ENCODE measurements at regions not wholly inside any gene's neighbourhood (a gene's known extent, or its start where the extent isn't known, plus 50 kb on each side); places are given as distances from the start of the nearest gene placed in this dataset.

DNA sequence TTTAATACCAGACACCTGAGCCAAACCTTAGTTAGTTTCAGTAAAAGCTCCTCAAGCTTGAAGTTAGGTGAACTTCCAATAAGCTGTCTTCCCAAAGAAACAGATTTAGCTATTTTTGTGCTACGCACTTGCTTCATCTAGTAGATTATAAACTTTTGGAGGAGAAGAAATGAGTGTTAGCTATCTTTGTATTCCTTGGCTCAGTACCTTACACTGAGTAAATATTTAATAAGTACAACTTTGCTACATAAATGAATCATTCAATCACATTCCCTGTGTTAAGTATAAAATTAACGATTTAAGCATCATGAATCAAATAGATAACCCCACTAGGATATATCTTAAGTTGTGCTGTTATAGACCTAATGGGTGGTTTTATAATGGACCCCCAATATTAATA is 307.0 kb downstream of the PCNX1 start:
- H3K4me3 ChIP-seq (ENCODE audit: low read depth, low read length) = no peak overlapping the region
- H3K36me3 ChIP-seq (ENCODE audit: control insufficient read depth, insufficient read depth, low read length) = no peaks in the 10 kb centered on the region
- POLR2A ChIA-PET = no interaction called here
- H3K27me3 ChIP-seq (ENCODE audit: control insufficient read depth, insufficient read depth, low read length) = no peaks in the 10 kb centered on the region
- DNase-seq (ENCODE audit: low read depth) = no peak
- TF ChIP-seq CTCF (IDR thresholded peaks at IDR 0.05; ENCODE audit: insufficient read depth, low read depth, low read length) = no peak
- CTCF ChIA-PET = no interaction called here

DNA sequence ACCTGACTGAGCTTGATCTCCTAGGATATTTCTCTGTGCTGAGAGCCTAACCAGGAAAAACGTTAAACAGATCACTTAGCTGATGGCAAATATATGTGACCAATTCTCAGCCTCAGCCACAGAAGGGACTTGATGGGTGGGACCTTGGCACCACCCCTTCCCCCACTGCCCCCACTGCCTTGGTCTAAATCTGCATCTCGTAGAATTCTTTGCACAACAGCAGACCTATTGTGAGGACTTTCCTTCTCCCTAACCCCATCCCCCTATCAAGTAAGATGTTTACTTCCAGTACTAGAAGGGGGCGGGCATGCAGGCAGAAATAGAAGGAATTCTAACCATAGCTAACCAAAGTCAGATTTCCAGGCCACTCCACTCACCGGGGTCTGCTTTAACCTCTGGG is 313.2 kb downstream of the PCNX1 start:
- DNase-seq (ENCODE audit: low read depth) = no peak
- H3K36me3 ChIP-seq (ENCODE audit: control insufficient read depth, insufficient read depth, low read length) = no peaks in the 10 kb centered on the region
- H3K27me3 ChIP-seq (ENCODE audit: control insufficient read depth, insufficient read depth, low read length) = no peaks in the 10 kb centered on the region
- no peak overlapping the region for H3K4me3 ChIP-seq (ENCODE audit: low read depth, low read length)
- ChIA-PET POLR2A (no interaction called here), CTCF (interaction anchor here (0.6 to 1.0 kb wide), 3 partner anchors 9 to 14 kb away, joined by 3 read pairs; no protein-coding TSS in a partner anchor)
- TF ChIP-seq CTCF (IDR thresholded peaks at IDR 0.05; ENCODE audit: insufficient read depth, low read depth, low read length) = no peak

DNA sequence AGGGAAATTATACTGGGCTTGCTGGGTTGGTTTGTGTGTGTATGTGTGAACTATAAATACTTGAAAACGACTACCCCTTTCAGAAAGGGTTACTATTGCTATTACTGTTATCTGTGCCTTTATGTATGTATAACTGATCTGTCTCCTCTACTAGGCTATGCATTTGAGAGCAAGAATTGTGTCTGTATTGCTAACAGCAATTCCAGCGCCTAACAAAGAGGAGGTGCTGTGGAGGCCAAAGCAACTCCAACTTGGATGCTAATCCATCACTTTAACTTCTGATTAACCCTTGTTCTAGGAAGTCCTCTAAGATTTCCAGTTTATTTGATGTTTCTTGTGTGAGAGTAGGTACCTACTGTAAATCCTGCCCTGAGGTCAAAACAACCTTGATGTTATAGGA is 313.9 kb downstream of the PCNX1 start:
- no peak for TF ChIP-seq CTCF (IDR thresholded peaks at IDR 0.05; ENCODE audit: insufficient read depth, low read depth, low read length)
- no peaks in the 10 kb centered on the region for H3K36me3 ChIP-seq (ENCODE audit: control insufficient read depth, insufficient read depth, low read length)
- H3K4me3 ChIP-seq (ENCODE audit: low read depth, low read length) = no peak overlapping the region
- no peak for DNase-seq (ENCODE audit: low read depth)
- ChIA-PET POLR2A (no interaction called here), CTCF (interaction anchor here (0.6 kb wide), 1 partner anchor 15 kb away, joined by 3 read pairs; no protein-coding TSS in a partner anchor)
- no peaks in the 10 kb centered on the region for H3K27me3 ChIP-seq (ENCODE audit: control insufficient read depth, insufficient read depth, low read length)

GRCh38 chr14:71225113-71225512 is 317.9 kb downstream of the PCNX1 start:
- CTCF ChIA-PET = no interaction called here
- Histone ChIP-seq H3K36me3 (ENCODE audit: control insufficient read depth, insufficient read depth, low read length) (no peaks in the 10 kb centered on the region), H3K4me3 (ENCODE audit: low read depth, low read length) (no peak overlapping the region), H3K27me3 (ENCODE audit: control insufficient read depth, insufficient read depth, low read length) (no peaks in the 10 kb centered on the region)
- DNase-seq (ENCODE audit: low read depth) = no peak
- TF ChIP-seq CTCF (IDR thresholded peaks at IDR 0.05; ENCODE audit: insufficient read depth, low read depth, low read length) = no peak
- POLR2A ChIA-PET = no interaction called here

- ChIA-PET POLR2A (no interaction called here), CTCF (interaction anchor here (1.0 to 1.5 kb wide), 4 partner anchors 8 to 46 kb away, joined by 3 to 4 read pairs (median 3); no protein-coding TSS in a partner anchor)
- no peaks in the 10 kb centered on the region for H3K27me3 ChIP-seq (ENCODE audit: control insufficient read depth, insufficient read depth, low read length)
- DNase-seq (ENCODE audit: low read depth) = no peak
- TF ChIP-seq CTCF (IDR thresholded peaks at IDR 0.05; ENCODE audit: insufficient read depth, low read depth, low read length) = no peak
- H3K36me3 ChIP-seq (ENCODE audit: control insufficient read depth, insufficient read depth, low read length) = no peaks in the 10 kb centered on the region
- no peak overlapping the region for H3K4me3 ChIP-seq (ENCODE audit: low read depth, low read length)
Measured at GRCh38 chr14:71228711-71229110, 321.5 kb downstream of the PCNX1 start.

All from BJ (cell line).